Colonic mucosa (tissue), 4 donors: ENCODE measurements at regions not wholly inside any gene's neighbourhood (a gene's known extent, or its start where the extent isn't known, plus 50 kb on each side); places are given as distances from the start of the nearest gene placed in this dataset.

Experiments
- DNase-seq: peaks from one replicate; pipeline ENCODE4 v3.0.0-alpha.2; 2020
- H3K27ac ChIP-seq: fragments of 200-600 bp; one replicate; pipeline ENCODE4 v1.8.0; 2021
- H3K27me3 ChIP-seq: fragments of 200-600 bp; one replicate; pipeline ENCODE4 v1.8.0; 2021
- H3K36me3 ChIP-seq: fragments of 200-600 bp; one replicate; pipeline ENCODE4 v1.8.0; 2021
- H3K4me1 ChIP-seq: fragments of 200-600 bp; one replicate; pipeline ENCODE4 v1.8.0; 2021; ENCODE audit warnings: mild to moderate bottlenecking
- H3K4me3 ChIP-seq: fragments of 200-600 bp; one replicate; pipeline ENCODE4 v1.8.0; 2021
- H3K9ac ChIP-seq, 2 donors: one replicate each; pipeline ENCODE4 v1.7.0; 2013; ENCODE audit warnings: control low read depth in 2 of 2, low read depth in 2 of 2, low read length in 2 of 2
- H3K9me3 ChIP-seq: fragments of 200-600 bp; one replicate; pipeline ENCODE4 v1.8.0; 2021
- CTCF ChIP-seq: fragments of 200-600 bp; IDR thresholded peaks from one replicate; pipeline ENCODE4 v1.8.0; 2022; ENCODE audit warnings: antibody characterized with exemption, mild to moderate bottlenecking
- intact Hi-C: fragments of 100-400 bp; cut with DNase I; formaldehyde crosslinking; loops from one replicate; pipeline ENCODE4 v1.14.1; 2022
- donor health status: healthy.
- donor health status: DM: no; HTN: no; CAD: no.
- donor health status: DM: no; HTN: no; CAD: no.

GRCh38 chr18:37705016-37705415, 139.4 kb upstream of the CELF4 start:
- H3K27me3 ChIP-seq, result no peaks in the 10 kb centered on the region
- no peak for TF ChIP-seq CTCF
- no peaks in the 10 kb centered on the region for H3K36me3 ChIP-seq
- H3K9me3 ChIP-seq, result no peaks in the 10 kb centered on the region
- no peak overlapping the region for H3K27ac ChIP-seq
- H3K4me3 ChIP-seq, result no peak overlapping the region
- no peaks in the 10 kb centered on the region for H3K4me1 ChIP-seq
- H3K9ac ChIP-seq, result no peak overlapping the region
- DNase-seq, result no peak
- intact Hi-C loops, result no loop called here

GRCh38 chr18:37702841-37703240, 137.2 kb upstream of the CELF4 start:
- DNase-seq, result no peak
- TF ChIP-seq CTCF, result no peak
- H3K9me3 ChIP-seq, result no peaks in the 10 kb centered on the region
- intact Hi-C loops, result no loop called here
- H3K9ac ChIP-seq, result no peak overlapping the region
- H3K27me3 ChIP-seq, result no peaks in the 10 kb centered on the region
- no peak overlapping the region for H3K4me3 ChIP-seq
- H3K27ac ChIP-seq, result no peak overlapping the region
- no peaks in the 10 kb centered on the region for H3K36me3 ChIP-seq
- H3K4me1 ChIP-seq, result no peaks in the 10 kb centered on the region

GRCh38 chr18:37701967-37702366, 136.4 kb upstream of the CELF4 start:
- TF ChIP-seq CTCF, result no peak
- Histone ChIP-seq H3K9ac (no peak overlapping the region), H3K4me1 (no peaks in the 10 kb centered on the region), H3K9me3 (no peaks in the 10 kb centered on the region), H3K36me3 (no peaks in the 10 kb centered on the region), H3K27me3 (no peaks in the 10 kb centered on the region), H3K27ac (no peak overlapping the region), H3K4me3 (no peak overlapping the region)
- intact Hi-C loops, result no loop called here
- no peak for DNase-seq

- Histone ChIP-seq H3K36me3 (no peaks in the 10 kb centered on the region), H3K4me3 (no peak overlapping the region), H3K9ac (no peak overlapping the region), H3K4me1 (no peaks in the 10 kb centered on the region), H3K9me3 (no peaks in the 10 kb centered on the region), H3K27ac (no peak overlapping the region), H3K27me3 (no peaks in the 10 kb centered on the region)
- DNase-seq, result no peak
- intact Hi-C loops, result no loop called here
- TF ChIP-seq CTCF, result no peak
These were observed 133.0 kb upstream of the CELF4 start for GRCh38 chr18:37698508-37699040.

GRCh38 chr18:37694516-37694915, 128.9 kb upstream of the CELF4 start:
- intact Hi-C loops, result no loop called here

More at GRCh38 chr18:37694516-37694915, 128.9 kb upstream of the CELF4 start:
- Histone ChIP-seq H3K4me1 (no peaks in the 10 kb centered on the region), H3K4me3 (no peak overlapping the region), H3K36me3 (no peaks in the 10 kb centered on the region), H3K27me3 (no peaks in the 10 kb centered on the region), H3K9ac (no peak overlapping the region), H3K27ac (no peak overlapping the region), H3K9me3 (no peaks in the 10 kb centered on the region)
- no peak for DNase-seq
- TF ChIP-seq CTCF, result no peak
